ENCODE measurements at regions not wholly inside any gene's neighbourhood (a gene's known extent, or its start where the extent isn't known, plus 50 kb on each side); places are given as distances from the start of the nearest gene placed in this dataset.

DNA sequence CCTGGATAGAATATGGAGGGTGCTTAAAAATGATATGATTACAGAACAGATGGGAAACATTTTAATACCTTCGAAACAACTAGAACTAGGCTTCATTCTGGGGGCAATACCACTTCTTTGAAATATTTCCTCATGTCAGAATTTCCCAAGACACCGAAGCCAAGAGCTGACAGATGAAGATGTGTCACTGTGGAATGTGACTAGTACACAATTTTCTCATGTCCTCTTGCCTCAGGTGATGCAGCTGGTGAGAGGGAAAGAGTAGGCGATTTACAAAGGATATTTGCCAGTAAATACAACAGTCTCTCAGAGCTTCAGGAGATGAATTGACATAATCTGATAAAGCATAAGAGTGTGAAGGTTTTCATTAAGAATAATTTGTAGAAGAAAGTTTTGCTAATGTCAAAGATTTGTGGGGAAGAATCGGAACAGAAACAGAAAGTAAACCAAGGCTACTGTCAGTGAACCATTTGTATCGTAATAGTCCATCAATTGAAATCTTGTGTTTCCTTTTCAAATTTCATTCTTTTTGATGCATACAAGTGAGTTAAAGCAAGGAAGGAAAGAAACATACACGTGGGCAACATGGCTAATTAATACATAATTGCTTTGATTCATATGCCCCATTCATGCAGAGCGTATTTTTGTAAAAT is 164.7 kb upstream of the CCN2 start:
- no peak for TF ChIP-seq CTCF (conservative IDR thresholded peaks at IDR 0.05; ENCODE audit: low read length)
- TF ChIP-seq EZH2phosphoT487 (IDR thresholded peaks at IDR 0.05; ENCODE audit: borderline replicate concordance, low read depth, low read length): no peak
